ENCODE measurements at regions not wholly inside any gene's neighbourhood (a gene's known extent, or its start where the extent isn't known, plus 50 kb on each side); places are given as distances from the start of the nearest gene placed in this dataset.
"Not testable (repeated sequence)": the region's sequence is repeated elsewhere in the genome, so short reads cannot be mapped to it uniquely, and the experiment has no call there.

- DNase-seq: no peak
These were observed 798.3 kb downstream of the NXPH1 start for GRCh38 chr7:9231630-9232121.

DNA sequence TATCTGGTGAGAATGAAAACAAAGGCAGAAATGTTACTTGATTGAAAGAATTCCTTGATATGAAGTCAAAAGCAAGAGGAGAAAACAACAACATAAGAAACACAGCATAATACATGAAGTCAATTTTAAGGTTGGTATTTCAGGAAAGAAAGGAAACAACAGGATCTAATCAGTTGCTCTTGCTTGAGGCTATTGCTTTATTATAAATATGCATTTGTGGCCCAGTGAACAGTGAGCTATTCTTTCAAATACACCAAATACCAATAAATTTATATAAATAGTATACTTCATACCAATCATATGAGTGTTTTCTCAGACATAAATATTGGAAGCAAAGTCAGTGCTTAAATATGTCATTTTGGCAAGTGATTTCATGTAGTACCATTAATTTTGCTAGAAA lies 806.6 kb downstream of the NXPH1 start:
- DNase-seq: no peak

- no peak for DNase-seq
These were observed 808.4 kb downstream of the NXPH1 start for GRCh38 chr7:9241826-9242225.

GRCh38 chr7:9242636-9243035 lies 809.2 kb downstream of the NXPH1 start:
- no peak for DNase-seq

DNA sequence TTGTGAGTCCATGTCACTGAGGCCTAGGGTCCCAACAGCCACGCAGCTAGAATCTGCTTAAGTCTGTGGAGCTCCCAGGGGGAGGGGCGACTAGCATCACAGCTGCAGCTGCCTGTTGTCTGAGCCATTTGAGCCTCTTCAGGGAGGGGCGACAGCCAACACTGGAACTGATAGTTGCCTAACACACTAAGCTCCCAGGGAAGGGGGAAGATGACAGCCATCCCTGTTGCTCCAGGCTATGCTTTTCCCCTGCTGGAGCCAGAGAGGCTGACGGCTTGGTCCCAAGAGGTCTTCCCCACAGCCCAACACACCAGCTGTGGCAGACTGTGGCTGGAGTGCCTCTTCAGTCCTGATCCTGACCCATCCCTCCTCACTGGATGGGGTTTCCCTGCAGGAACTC lies 817.5 kb downstream of the NXPH1 start:
- DNase-seq: no peak

GRCh38 chr7:9264395-9264794 lies 831.0 kb downstream of the NXPH1 start:
- no peak for DNase-seq

DNA sequence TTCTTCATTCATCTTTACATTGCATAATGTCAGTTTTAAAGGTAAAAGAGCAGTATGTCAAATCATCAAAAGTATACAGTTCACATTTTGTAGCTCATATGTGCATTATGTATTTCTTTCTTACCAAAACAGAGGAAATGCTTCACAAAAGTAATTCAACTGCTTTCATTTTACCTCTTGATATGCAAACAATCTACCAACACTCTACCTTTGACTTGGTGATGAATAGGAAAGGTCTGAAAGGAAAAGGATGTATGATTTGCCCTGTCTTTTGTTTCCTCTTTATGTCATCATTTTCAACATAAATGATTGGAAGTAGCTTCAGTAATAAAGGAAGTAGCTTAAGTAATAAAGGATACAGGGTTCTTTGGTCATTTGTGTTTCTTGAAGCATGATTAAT lies 846.7 kb downstream of the NXPH1 start:
- DNase-seq: no peak

- DNase-seq: no peak
These were observed 849.8 kb downstream of the NXPH1 start for GRCh38 chr7:9283246-9283645.

GRCh38 chr7:9302436-9302835 lies 869.0 kb downstream of the NXPH1 start:
- no peak for DNase-seq

- no peak for DNase-seq
These were observed 873.7 kb downstream of the NXPH1 start for GRCh38 chr7:9307131-9307530.

GRCh38 chr7:9324513-9324912 lies 891.1 kb downstream of the NXPH1 start:
- no peak for DNase-seq

DNA sequence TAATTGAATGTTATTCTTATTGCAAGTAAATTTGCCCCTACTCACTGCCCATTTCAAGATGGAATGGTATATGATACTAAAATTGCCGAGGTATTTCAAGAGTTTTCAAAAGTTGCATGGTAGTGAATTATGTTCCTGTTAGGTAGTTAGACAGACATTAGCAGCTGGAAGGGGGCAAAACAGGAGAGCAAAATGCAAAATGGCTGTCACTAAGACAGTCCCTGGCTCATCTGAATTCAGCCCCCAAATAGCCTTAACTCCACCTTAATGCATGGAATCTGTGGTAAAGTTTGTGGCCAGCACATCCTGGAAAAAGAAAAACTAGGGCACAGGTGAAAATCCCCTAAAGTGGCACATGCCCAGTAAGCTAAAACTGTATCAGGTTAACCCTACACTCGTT lies 894.9 kb downstream of the NXPH1 start:
- DNase-seq: no peak

DNA sequence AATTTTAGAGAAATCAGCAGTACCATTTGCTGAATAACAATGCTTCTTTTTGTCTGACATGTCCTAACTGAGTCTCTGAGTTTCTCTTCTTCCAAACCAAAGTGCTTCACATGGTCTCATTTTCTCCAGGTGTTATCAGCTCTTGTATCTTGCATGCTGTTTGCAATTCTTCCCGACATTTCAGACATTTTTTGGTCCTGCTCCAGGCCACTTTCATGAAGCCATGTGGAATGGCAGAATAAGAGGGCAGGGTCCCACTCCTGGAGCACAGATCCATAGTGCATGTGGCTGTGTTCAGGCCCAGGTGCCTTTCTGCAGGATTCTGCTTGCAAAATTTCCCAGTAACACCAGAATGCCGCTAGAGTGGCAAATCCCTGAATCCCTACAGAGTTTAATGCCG lies 916.2 kb downstream of the NXPH1 start:
- DNase-seq: no peak

GRCh38 chr7:9391221-9391620 lies 957.8 kb downstream of the NXPH1 start:
- no peak for DNase-seq

DNA sequence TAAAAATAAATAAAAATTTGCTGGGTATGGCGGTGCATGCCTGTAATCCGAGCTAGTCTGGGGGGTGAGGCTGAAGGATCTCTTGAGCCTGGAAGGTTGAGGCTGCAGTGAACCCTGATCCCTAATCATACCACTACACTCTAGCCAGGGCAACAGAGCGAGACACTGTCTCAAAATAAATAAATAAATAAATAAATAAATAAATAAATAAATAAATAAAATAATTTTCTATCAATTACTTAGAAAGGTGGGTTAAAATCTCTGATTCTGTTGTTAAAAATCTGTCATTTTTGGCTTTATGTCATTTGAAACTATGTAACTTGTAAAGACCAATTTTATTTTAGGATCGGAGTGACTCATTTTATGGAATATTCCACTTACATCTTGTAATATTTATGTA lies 958.6 kb downstream of the NXPH1 start:
- no peak for DNase-seq

DNA sequence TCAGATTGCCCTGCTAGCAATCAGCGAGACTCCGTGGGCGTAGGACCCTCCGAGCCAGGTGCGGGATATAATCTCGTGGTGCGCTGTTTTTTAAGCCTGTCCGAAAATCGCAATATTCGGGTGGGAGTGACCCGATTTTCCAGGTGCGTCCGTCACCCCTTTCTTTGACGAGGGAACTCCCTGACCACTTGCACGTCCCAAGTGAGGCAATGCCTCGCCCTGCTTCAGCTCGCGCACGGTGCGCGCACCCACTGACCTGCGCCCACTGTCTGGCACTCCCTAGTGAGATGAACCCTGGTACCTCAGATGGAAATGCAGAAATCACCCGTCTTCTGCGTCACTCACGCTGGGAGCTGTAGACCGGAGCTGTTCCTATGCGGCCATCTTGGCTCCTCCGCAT lies 971.0 kb downstream of the NXPH1 start:
- DNase-seq: not testable (repeated sequence)

DNA sequence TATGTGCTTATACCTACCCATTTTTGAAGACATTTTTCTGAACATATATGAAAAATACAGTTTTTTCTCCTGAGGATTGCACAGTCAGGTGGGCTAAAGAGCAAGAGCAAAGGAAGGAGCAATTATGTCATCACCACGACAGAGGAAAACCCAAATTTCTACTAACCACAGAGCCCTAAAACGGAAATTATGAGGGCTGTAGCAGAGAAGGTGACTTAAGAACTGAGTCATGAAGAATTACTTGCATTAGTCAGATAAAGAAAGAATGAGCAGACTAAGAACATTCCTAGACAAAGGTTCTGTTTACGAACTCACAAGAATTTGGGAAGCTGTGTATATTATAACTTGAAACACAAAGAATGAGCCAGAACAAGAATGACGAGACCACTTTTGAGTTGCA lies 974.4 kb downstream of the NXPH1 start:
- DNase-seq: no peak

- DNase-seq: no peak
These were observed 1020.1 kb downstream of the NXPH1 start for GRCh38 chr7:9453521-9453920.

GRCh38 chr7:9488555-9488954 lies 1055.1 kb downstream of the NXPH1 start:
- DNase-seq: peak; percentile 66

DNA sequence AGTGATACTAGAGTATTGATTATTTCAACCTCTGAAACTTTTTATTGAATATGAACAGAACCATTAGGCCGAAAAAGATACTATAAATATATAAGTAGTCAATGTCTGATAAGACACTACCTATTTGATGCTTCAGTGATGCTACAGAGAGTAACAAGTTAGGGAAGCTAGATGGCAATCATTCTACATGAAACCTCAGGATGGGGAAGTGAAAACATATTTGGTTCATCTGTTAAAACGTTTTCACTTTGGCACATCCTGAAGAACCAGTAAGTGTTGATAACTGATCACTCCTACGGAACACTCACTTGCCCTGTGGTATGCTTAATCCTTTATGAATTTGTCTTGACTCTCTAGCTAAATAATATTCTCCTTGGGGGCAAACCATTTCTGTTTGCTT lies 1064.9 kb downstream of the NXPH1 start:
- no peak for DNase-seq

DNA sequence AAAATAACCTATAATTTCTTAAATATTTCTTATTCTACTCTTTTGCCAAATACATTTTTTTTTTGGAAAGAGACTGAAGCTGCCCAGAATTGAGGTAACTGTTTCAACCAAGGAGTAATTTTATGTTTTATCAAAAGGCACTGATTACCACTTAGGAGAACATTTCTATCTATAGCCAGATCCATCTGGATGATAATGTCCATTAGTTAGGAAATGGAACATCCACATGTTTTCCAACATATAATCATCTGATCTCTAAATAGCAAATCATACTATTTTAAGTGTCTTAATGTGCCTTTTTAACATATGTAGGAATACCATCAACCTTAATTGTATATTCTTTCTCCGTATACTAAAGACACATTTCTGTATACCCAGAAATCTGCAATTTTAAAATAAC lies 1068.9 kb downstream of the NXPH1 start:
- DNase-seq: no peak

DNA sequence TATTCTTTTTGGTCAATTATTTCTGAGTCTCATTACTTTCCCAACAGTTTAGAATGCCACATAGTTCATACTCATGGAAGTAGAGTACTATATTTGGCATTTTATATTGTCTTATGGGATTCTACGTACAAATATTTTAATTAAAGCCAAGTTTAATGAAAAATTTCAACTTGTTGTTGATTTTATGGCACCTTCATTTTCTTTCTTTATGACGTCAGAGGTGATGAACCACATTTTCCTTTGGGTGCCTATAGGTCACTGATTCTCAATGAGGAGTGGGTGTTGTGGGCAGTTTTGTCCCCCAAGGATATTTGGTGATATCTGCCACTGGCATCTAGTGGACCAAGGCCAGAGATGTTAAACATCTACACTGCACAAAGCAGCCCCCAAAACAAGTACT lies 1071.3 kb downstream of the NXPH1 start:
- no peak for DNase-seq

DNA sequence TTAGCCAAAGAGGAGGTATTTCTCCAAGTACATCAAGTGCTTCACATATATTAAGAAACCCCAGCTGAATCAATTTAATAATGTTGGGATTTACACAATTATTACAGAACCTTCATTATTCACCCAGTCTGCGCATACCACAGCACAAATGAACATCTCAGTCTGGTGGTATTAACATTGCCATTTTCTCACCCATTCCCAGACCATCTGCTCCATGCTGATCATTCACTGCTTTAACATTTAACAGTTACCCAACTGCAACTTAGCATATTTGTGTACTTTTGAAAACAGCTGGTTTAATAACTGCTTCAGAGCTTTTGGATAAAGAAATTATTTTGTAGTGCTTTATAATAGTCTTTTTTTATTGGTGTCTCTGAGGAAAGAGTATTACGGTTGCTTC lies 1072.1 kb downstream of the NXPH1 start:
- no peak for DNase-seq

GRCh38 chr7:9507290-9507689 lies 1073.9 kb downstream of the NXPH1 start:
- DNase-seq: no peak

- DNase-seq: no peak
These were observed 1083.3 kb downstream of the NXPH1 start for GRCh38 chr7:9516662-9517061.

- no peak for DNase-seq
These were observed 1090.2 kb downstream of the NXPH1 start for GRCh38 chr7:9523579-9523978.

Measured in HCEC 1CT (cell line).